K562 (cell line): ENCODE measurements at regions not wholly inside any gene's neighbourhood (a gene's known extent, or its start where the extent isn't known, plus 50 kb on each side); places are given as distances from the start of the nearest gene placed in this dataset.

ENCODE experiments used
- ATAC-seq: fragments of 200-7000 bp; cut with Tn5 transposase; 3 replicates; pipeline ENCODE4 v1.9.1; 2020; ENCODE audit warnings: moderate library complexity
- BruUV-seq: library from RNA; stranded (reverse); fragments of 400-500 nt; replicated peaks from 2 replicates; lab custom pipeline; 2021; lab: Mats Ljungman, UMichigan
- CTCF ChIA-PET: fragments of 300-600 bp; formaldehyde crosslinking; extraction: SDS; loops from one replicate; lab custom pipeline; 2021; ENCODE audit warnings: low intra/inter-chr PET ratio; lab: Yijun Ruan, JAX
- POLR2A ChIA-PET: fragments of 300-600, 350-650 bp; sonication (Branson Sonifier 250); formaldehyde crosslinking; extraction: SDS; loops from one replicate; lab custom pipeline; 2021; ENCODE audit warnings: antibody characterized with exemption, inconsistent platforms; lab: Yijun Ruan, JAX
- DNase-seq, 4 experiments: peaks; one replicate each; pipeline versions ENCODE4 v3.0.0 to v3.0.0-alpha.2; 2011 to 2018; ENCODE audit warnings: low spot score in 3 of 4, mixed read lengths in 3 of 4; ENCODE audit errors: extremely low read depth in 1 of 4
- FAIRE-seq: peaks from 2 replicates; lab custom pipeline; 2011; peaks lifted over from hg19 to GRCh38; lab: Jason Lieb, UNC
- H2AFZ ChIP-seq: 2 replicates; pipeline ENCODE4 v1.6.0; 2011; ENCODE audit warnings: low read depth, low read length, control low read depth, inconsistent platforms
- H3K27ac ChIP-seq: fragments of 200-600 bp; 3 replicates; pipeline ENCODE4 v1.8.0; 2011; ENCODE audit warnings: low read depth, mild to moderate bottlenecking, control low read depth, inconsistent platforms, low read length, moderate library complexity, mixed read lengths; ENCODE audit errors: extremely low read depth
- H3K27me3 ChIP-seq, 2 experiments: fragments of 300-600 bp in 1 of 2; 2 replicates in 1 of 2; 3 replicates in 1 of 2; pipeline versions ENCODE4 v1.6.0 to v1.8.0; 2011; ENCODE audit warnings: inconsistent platforms in 2 of 2, low read length in 2 of 2, mild to moderate bottlenecking in 1 of 2, mixed read lengths in 1 of 2, moderate library complexity in 1 of 2; ENCODE audit not compliant: control insufficient read depth in 2 of 2, insufficient read depth in 2 of 2
- H3K36me3 ChIP-seq: fragments of 300-600 bp; 3 replicates; pipeline ENCODE4 v1.8.0; 2011; ENCODE audit warnings: mild to moderate bottlenecking, low read length, inconsistent platforms; ENCODE audit not compliant: control insufficient read depth, insufficient read depth
- H3K4me1 ChIP-seq, 2 experiments: fragments of 200-600 bp in 1 of 2; replicated peaks in 1 of 2; 2 replicates in 1 of 2; 3 replicates in 1 of 2; pipeline versions ENCODE4 v1.5.1 to v1.8.0; 2011; ENCODE audit warnings: inconsistent platforms in 2 of 2, low read length in 2 of 2, mild to moderate bottlenecking in 1 of 2, mixed read lengths in 1 of 2, moderate library complexity in 1 of 2; ENCODE audit not compliant: control insufficient read depth in 2 of 2, insufficient read depth in 2 of 2
- H3K4me2 ChIP-seq: 2 replicates; pipeline ENCODE4 v1.6.1; 2011; ENCODE audit warnings: low read length, control low read depth, inconsistent platforms, mixed read lengths; ENCODE audit not compliant: insufficient read depth
- H3K4me3 ChIP-seq: fragments of 200-600 bp; sonication (generic), shearing (Covaris generic); 2 replicates; pipeline ENCODE4 v1.5.1; 2016; ENCODE audit warnings: control low read depth, inconsistent platforms
- H3K79me2 ChIP-seq: fragments of 200-600 bp; 3 replicates; pipeline ENCODE4 v1.8.0; 2011; ENCODE audit warnings: low read length, inconsistent platforms; ENCODE audit not compliant: control insufficient read depth, insufficient read depth
- H3K9ac ChIP-seq, 2 experiments: 2 replicates each; pipeline versions ENCODE4 v1.6.0 to v1.6.1; 2011; ENCODE audit warnings: low read depth in 2 of 2, low read length in 2 of 2, control low read depth in 1 of 2, inconsistent platforms in 1 of 2, mild to moderate bottlenecking in 1 of 2, mixed read lengths in 1 of 2; ENCODE audit not compliant: insufficient read depth in 1 of 2
- H3K9me1 ChIP-seq: one replicate; pipeline ENCODE4 v1.6.0; 2011; ENCODE audit warnings: inconsistent platforms, mild to moderate bottlenecking, low read length, moderate library complexity; ENCODE audit not compliant: control insufficient read depth, insufficient read depth
- H3K9me3 ChIP-seq: replicated peaks from 2 replicates; pipeline ENCODE4 v1.5.1; 2011; ENCODE audit warnings: low read depth, low read length, inconsistent platforms; ENCODE audit not compliant: control insufficient read depth, insufficient read depth
- H4K20me1 ChIP-seq: replicated peaks from 2 replicates; pipeline ENCODE4 v1.6.1; 2011; ENCODE audit warnings: low read length, inconsistent platforms, mixed read lengths; ENCODE audit not compliant: control insufficient read depth, insufficient read depth
- EWSR1 ChIP-seq: fragments of 450-650 bp; IDR thresholded peaks from 2 replicates; pipeline ENCODE4 v1.6.1; 2018; ENCODE audit warnings: borderline replicate concordance, mild to moderate bottlenecking, low read depth, moderate library complexity; ENCODE audit not compliant: partially characterized antibody
- FIP1L1 ChIP-seq: fragments of 200-400 bp; formaldehyde crosslinking; IDR thresholded peaks from 2 replicates; pipeline ENCODE4 v1.6.1; 2018; ENCODE audit warnings: mild to moderate bottlenecking, low read depth, low read length; ENCODE audit not compliant: poor library complexity, severe bottlenecking
- HMGXB4 ChIP-seq: sonication (generic); formaldehyde crosslinking; IDR thresholded peaks from 2 replicates; pipeline ENCODE4 v1.8.1; 2023; ENCODE audit warnings: mild to moderate bottlenecking, missing genetic modification reagents
- U2AF1 ChIP-seq: fragments of 200-400 bp; formaldehyde crosslinking; optimal IDR thresholded peaks from 2 replicates; pipeline ENCODE3; 2017; ENCODE audit warnings: mild to moderate bottlenecking, low read depth, low read length, moderate library complexity
- ZNF143 ChIP-seq: sonication (generic); formaldehyde crosslinking; IDR thresholded peaks from 2 replicates; pipeline ENCODE4 v1.9.0; 2022; ENCODE audit warnings: mild to moderate bottlenecking, missing genetic modification reagents
- WGBS: fragments of 100-300 bp; shearing (Covaris generic); methylation state at CpG from one replicate; pipeline ENCODE4 v1.1.6; 2016; ENCODE audit warnings: low coverage, mixed read lengths; ENCODE audit not compliant: insufficient coverage; ENCODE audit errors: missing lambda C conversion rate; 5-methylcytosine and 5-hydroxymethylcytosine counted together
- in situ Hi-C: fragments of 300-500 bp; cut with MboI; formaldehyde crosslinking; loops from 4 replicates; pipeline ENCODE4 v1.15.0; 2018; ENCODE audit warnings: inconsistent platforms, mixed read lengths
- intact Hi-C: fragments of 100-400 bp; cut with micrococcal nuclease; formaldehyde crosslinking; loops from 2 replicates; pipeline ENCODE4 v1.14.2; 2022
- TF ChIP-seq, protein P1 (sequence below): sonication (generic); formaldehyde crosslinking; IDR thresholded peaks from 2 replicates; pipeline ENCODE4 v1.8.0; 2022; ENCODE audit warnings: missing genetic modification reagents, mild to moderate bottlenecking, borderline replicate concordance

- no peak for FAIRE-seq
- H3K4me1 ChIP-seq: no peaks in the 10 kb centered on the region
These were observed 841.5 kb upstream of the FLRT2 start for GRCh38 chr14:84688297-84689025.

More at GRCh38 chr14:84688297-84689025, 841.5 kb upstream of the FLRT2 start:
- Histone ChIP-seq H3K79me2 (no peaks in the 10 kb centered on the region), H4K20me1 (no peaks in the 10 kb centered on the region), H3K9me3 (no peaks in the 10 kb centered on the region), H3K9ac (no peak overlapping the region), H3K27me3 (no peaks in the 10 kb centered on the region), H3K36me3 (no peaks in the 10 kb centered on the region), H3K27ac (no peak overlapping the region), H3K4me3 (no peak overlapping the region), H3K9me1 (no peaks in the 10 kb centered on the region), H3K4me2 (no peak overlapping the region), H2AFZ (no peak overlapping the region)
- WGBS: 2% methylated on average over 6 of the region's 7 CpGs
- BruUV-seq: no TSS peak
- ChIA-PET CTCF (no interaction called here), POLR2A (no interaction called here)
- DNase-seq (no peak), ATAC-seq (no peak)
- intact Hi-C loops: no loop called here
- in situ Hi-C loops: no loop called here
- TF ChIP-seq, protein P1, sequence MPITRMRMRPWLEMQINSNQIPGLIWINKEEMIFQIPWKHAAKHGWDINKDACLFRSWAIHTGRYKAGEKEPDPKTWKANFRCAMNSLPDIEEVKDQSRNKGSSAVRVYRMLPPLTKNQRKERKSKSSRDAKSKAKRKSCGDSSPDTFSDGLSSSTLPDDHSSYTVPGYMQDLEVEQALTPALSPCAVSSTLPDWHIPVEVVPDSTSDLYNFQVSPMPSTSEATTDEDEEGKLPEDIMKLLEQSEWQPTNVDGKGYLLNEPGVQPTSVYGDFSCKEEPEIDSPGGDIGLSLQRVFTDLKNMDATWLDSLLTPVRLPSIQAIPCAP (CRISPR knock-in tag): no peak
- TF ChIP-seq U2AF1 (no peak), FIP1L1 (no peak), EWSR1 (no peak), ZNF143 (no peak), HMGXB4 (CRISPR knock-in tag) (no peak)
